ENCODE measurements at regions not wholly inside any gene's neighbourhood (a gene's known extent, or its start where the extent isn't known, plus 50 kb on each side); places are given as distances from the start of the nearest gene placed in this dataset.
"Not testable (repeated sequence)": the region's sequence is repeated elsewhere in the genome, so short reads cannot be mapped to it uniquely, and the experiment has no call there.

DNA sequence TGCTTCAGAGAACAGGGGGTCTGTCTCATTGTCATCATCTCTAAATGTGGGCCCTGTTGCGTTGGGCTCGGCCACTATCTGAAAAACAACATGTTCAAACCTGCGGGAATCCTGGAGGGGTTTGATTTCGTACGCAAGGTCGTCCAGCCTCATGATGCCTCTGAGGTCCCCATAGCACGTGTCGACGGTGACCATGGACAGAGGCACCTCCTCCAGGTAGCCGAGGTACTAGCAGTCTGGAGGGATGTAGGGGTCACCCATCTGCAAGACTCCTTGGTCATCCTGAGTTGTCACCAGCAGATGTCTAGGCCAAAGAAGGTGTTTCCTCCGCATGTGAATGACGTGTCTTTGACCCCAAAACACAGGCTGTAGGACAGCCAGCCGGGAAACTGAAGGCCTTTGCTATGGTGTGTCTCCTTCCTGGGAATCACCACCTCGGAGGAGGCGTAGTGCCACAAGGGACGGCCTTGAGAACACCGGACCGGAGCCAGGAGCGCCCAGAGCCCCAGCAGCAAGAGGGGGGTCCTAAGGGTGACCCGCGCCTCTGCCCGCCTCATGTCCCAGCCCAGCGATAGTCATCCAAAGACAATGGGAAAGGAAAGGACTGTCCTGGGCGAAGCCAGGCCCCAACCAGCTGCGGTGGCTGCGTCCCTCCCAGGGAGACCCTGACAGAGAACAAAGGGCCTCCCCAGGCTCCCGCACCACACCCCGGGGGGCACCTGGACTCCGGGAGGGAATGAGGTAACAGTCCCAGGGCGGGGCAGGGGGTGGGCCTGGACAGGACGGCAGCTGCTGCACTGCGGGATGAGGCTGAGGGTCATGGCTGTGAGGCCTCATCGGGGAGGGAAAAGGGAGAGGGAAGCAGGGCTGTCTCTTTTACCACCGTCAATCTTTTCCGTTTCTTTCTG, 445.5 kb downstream of the TMEM121 start:
- CTCF ChIA-PET, result no interaction called here
- TF ChIP-seq, protein P1, sequence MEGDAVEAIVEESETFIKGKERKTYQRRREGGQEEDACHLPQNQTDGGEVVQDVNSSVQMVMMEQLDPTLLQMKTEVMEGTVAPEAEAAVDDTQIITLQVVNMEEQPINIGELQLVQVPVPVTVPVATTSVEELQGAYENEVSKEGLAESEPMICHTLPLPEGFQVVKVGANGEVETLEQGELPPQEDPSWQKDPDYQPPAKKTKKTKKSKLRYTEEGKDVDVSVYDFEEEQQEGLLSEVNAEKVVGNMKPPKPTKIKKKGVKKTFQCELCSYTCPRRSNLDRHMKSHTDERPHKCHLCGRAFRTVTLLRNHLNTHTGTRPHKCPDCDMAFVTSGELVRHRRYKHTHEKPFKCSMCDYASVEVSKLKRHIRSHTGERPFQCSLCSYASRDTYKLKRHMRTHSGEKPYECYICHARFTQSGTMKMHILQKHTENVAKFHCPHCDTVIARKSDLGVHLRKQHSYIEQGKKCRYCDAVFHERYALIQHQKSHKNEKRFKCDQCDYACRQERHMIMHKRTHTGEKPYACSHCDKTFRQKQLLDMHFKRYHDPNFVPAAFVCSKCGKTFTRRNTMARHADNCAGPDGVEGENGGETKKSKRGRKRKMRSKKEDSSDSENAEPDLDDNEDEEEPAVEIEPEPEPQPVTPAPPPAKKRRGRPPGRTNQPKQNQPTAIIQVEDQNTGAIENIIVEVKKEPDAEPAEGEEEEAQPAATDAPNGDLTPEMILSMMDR (IDR thresholded peaks at IDR 0.05), result no peak
- intact Hi-C loops (cut with micrococcal nuclease), result no loop called here
- no peaks in the 10 kb centered on the region for H3K27me3 Mint-ChIP-seq
- POLR2A ChIA-PET, result no interaction called here
- no peaks in the 10 kb centered on the region for H3K9me3 Mint-ChIP-seq
- no peaks in the 10 kb centered on the region for H3K36me3 Mint-ChIP-seq (ENCODE audit: low read depth)
- no peak for ATAC-seq (ENCODE audit: low read depth)
- no peak overlapping the region for H3K27ac Mint-ChIP-seq
- DNase-seq, result no peak
- H3K4me1 Mint-ChIP-seq, result peaks cover 24% of the 10 kb centered on the region
- H3K4me3 Mint-ChIP-seq, result no peak overlapping the region

DNA sequence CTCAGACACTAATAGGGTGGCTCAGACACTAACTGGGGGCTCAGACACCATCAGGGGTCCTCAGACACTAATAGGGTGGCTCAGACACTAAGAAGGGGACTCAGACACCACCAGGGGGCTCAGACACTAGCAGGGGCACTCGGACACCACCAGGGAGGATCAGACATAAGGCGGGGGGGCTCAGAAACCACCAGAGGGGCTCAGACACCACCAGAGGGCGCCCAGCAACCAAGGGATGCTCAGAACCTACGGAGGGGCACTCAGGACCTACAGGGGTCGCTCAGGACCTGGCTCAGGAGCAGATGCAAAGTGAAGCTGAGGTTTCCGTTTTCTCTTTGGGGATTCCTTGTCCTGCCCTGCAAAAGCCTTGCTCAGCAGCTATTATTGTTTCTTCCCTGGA, 448.5 kb downstream of the TMEM121 start:
- TF ChIP-seq, protein P1 (IDR thresholded peaks at IDR 0.05), result no peak
- Mint-ChIP-seq H3K4me3 (no peak overlapping the region), H3K27ac (no peak overlapping the region), H3K36me3 (ENCODE audit: low read depth) (no peaks in the 10 kb centered on the region), H3K4me1 (peaks cover 3% of the 10 kb centered on the region), H3K9me3 (no peaks in the 10 kb centered on the region), H3K27me3 (no peaks in the 10 kb centered on the region)
- no peak for DNase-seq
- peak; percentile 77 for ATAC-seq (ENCODE audit: low read depth)
- CTCF ChIA-PET, result interaction anchor here (1.6 kb wide), 1 partner anchor 11 kb away, joined by 4 read pairs; no protein-coding TSS in a partner anchor
- POLR2A ChIA-PET, result interaction anchor here (0.7 kb wide), 1 partner anchor 66 kb away, joined by 3 read pairs; no protein-coding TSS in a partner anchor
- intact Hi-C loops (cut with micrococcal nuclease), result no loop called here

DNA sequence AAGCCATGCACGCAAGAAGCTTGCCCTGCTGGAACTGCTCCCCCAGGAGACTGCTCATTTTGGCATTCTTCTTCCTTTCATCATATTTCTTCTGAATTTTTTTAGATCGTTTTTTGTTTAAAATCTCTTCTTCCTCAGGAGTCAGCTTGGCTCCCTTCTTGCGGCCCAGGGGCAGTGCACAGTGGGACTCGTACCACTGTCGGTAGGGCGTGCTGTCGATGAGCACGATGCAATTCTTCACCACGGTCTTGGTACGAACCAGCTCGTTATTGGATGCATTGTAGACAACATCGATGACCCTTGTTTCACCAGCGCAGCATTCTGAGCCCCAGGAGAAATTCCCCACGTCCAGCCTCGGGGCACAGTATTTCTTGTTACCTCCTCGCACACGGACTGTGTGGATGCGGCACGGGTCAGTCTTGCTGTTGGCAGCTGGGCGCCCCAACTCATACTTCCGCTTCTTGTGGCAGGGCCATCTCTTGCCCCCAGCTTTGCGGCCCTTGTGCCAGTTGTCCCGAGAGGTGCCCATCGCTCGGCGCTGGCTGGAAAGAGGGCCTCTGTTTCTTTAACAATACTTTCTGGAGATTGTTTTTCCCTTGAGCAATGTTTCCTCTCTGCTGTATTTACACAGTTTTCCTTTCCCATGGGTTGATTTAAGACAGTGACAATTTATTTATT, 452.4 kb downstream of the TMEM121 start:
- no peaks in the 10 kb centered on the region for H3K9me3 Mint-ChIP-seq
- TF ChIP-seq, protein P1 (IDR thresholded peaks at IDR 0.05), result no peak
- no peak for DNase-seq
- CTCF ChIA-PET, result no interaction called here
- ATAC-seq (ENCODE audit: low read depth), result no peak
- H3K27me3 Mint-ChIP-seq, result no peaks in the 10 kb centered on the region
- intact Hi-C loops (cut with micrococcal nuclease), result no loop called here
- no peaks in the 10 kb centered on the region for H3K36me3 Mint-ChIP-seq (ENCODE audit: low read depth)
- no peak overlapping the region for H3K27ac Mint-ChIP-seq
- peaks cover 18% of the 10 kb centered on the region for H3K4me1 Mint-ChIP-seq
- POLR2A ChIA-PET, result no interaction called here
- H3K4me3 Mint-ChIP-seq, result no peak overlapping the region

DNA sequence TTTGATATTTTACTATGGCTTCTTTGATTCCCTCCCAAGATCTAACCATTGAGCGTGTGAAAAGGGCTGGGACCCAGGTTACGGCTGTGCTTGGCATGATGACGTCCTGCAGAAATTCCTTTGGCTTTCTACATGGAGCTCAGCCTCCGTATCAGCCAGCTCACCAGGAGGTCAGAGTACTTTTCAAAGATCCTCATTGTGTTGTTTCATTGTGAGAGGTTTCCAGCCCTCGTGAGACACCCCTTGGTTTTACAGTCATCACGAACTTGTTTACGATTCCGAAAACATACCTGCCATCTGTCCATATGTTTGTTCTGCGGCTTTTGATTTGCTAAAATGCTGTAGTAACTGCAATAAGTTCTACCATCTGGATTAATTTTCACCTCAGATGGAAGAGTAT, 453.1 kb downstream of the TMEM121 start:
- CTCF ChIA-PET, result no interaction called here
- ATAC-seq (ENCODE audit: low read depth) (no peak), DNase-seq (no peak)
- Mint-ChIP-seq H3K27ac (no peak overlapping the region), H3K4me1 (peaks cover 18% of the 10 kb centered on the region), H3K36me3 (ENCODE audit: low read depth) (no peaks in the 10 kb centered on the region), H3K27me3 (no peaks in the 10 kb centered on the region), H3K9me3 (no peaks in the 10 kb centered on the region), H3K4me3 (no peak overlapping the region)
- intact Hi-C loops (cut with micrococcal nuclease), result no loop called here
- POLR2A ChIA-PET, result no interaction called here
- TF ChIP-seq, protein P1 (IDR thresholded peaks at IDR 0.05), result no peak

DNA sequence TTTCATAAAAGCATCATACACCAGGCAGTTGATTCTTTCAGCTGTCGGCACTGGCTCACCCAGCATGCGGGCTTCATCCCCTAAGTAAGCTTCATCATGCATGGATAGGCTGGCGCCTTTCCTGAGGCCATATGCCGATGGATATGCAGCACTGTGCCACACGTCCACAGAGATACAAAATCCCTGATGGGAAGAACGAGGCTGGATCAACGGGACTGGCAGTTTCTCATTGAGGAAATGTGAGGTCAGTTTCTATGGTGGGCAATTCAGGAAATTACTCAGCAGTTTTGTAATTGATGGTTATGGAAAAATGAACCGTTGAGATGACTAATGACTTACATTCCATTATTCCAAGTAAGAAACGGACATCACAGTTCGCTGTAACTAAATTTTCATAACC, 453.8 kb downstream of the TMEM121 start:
- H3K4me3 Mint-ChIP-seq, result no peak overlapping the region
- no peaks in the 10 kb centered on the region for H3K36me3 Mint-ChIP-seq (ENCODE audit: low read depth)
- H3K27me3 Mint-ChIP-seq, result no peaks in the 10 kb centered on the region
- ChIA-PET CTCF (no interaction called here), POLR2A (no interaction called here)
- no peaks in the 10 kb centered on the region for H3K9me3 Mint-ChIP-seq
- intact Hi-C loops (cut with micrococcal nuclease), result loop anchor here (2.0 kb wide), 1 partner anchor 19 kb away; no protein-coding TSS in a partner anchor
- ATAC-seq (ENCODE audit: low read depth) (no peak), DNase-seq (no peak)
- H3K4me1 Mint-ChIP-seq, result peaks cover 19% of the 10 kb centered on the region
- TF ChIP-seq, protein P1 (IDR thresholded peaks at IDR 0.05), result no peak
- no peak overlapping the region for H3K27ac Mint-ChIP-seq

DNA sequence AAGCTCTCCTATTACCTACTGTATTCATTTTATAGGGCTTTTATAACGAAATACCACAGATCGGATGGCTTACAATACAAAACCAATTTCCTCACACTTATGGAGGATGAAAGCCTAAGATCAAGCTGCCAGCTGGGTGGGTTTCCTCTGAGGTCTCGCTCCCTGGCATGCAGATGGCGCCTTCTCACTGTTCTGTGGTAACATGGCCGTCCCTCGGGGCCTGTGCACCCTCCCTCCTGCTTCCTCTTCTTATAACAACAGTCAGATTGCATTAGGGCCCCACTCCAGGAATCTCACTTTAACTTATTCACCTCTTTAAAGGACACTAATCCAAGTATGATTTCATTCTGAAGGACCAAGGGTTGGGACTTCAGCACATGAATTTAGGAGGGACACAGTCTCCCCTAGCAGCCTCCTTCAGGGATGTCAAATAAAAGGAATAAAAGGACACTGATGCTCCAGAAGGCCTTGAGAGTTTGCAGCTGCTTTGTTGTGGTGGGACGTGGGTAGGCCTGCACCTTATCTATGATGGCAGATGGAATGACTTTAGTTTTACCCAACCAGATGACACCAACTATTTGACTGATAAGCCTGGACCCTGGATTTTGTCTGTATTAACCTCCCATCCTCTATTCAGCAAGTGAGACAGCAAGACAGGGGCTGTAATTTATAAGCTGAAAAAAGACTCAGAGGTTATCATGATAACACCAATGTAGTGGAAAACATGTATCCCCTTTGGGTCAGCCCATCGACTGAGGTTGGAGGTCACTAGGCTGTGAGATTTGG, 455.3 kb downstream of the TMEM121 start:
- H3K27me3 Mint-ChIP-seq; H3K9me3 Mint-ChIP-seq; CTCF ChIA-PET; H3K36me3 Mint-ChIP-seq (ENCODE audit: low read depth); H3K4me3 Mint-ChIP-seq; POLR2A ChIA-PET: not testable (repeated sequence)
- DNase-seq (peak; percentile 33), ATAC-seq (ENCODE audit: low read depth) (peak; percentile 65)
- intact Hi-C loops (cut with micrococcal nuclease), result loop anchor here (2.0 kb wide), 1 partner anchor 17 kb away; no protein-coding TSS in a partner anchor
- H3K4me1 Mint-ChIP-seq, result peaks cover 23% of the 10 kb centered on the region
- peak overlapping the region; percentile 35 for H3K27ac Mint-ChIP-seq
